ENCODE measurements at regions not wholly inside any gene's neighbourhood (a gene's known extent, or its start where the extent isn't known, plus 50 kb on each side); places are given as distances from the start of the nearest gene placed in this dataset.

- TF ChIP-seq RXRA (IDR thresholded peaks at IDR 0.05) (no peak), EGR1 (IDR thresholded peaks at IDR 0.05; ENCODE audit: low read depth in 2 of 2) (no peak), REST (IDR thresholded peaks at IDR 0.05) (no peak), NR2F2 (IDR thresholded peaks at IDR 0.05) (no peak)
- Histone ChIP-seq H3K4me1 (ENCODE audit: control insufficient read depth in 4 of 4, insufficient read depth in 4 of 4, low read length in 3 of 4) (peaks cover 0 to 4% (median 0%) of the 10 kb centered on the region in 4 donors), H3K36me3 (ENCODE audit: control insufficient read depth in 4 of 4, insufficient read depth in 3 of 4, low read depth in 1 of 4, low read length in 3 of 4) (no peaks in the 10 kb centered on the region), H3K4me3 (ENCODE audit: low read depth in 1 of 3, low read length in 3 of 3) (no peak overlapping the region), H3K9ac (ENCODE audit: low read depth in 1 of 2, low read length in 2 of 2) (no peak overlapping the region), H3K9me3 (ENCODE audit: control insufficient read depth in 4 of 4, low read length in 3 of 4) (no peaks in the 10 kb centered on the region), H3K27me3 (ENCODE audit: control insufficient read depth in 4 of 4, insufficient read depth in 4 of 4, low read length in 3 of 4) (no peaks in the 10 kb centered on the region), H3K27ac (ENCODE audit: low read depth in 1 of 2, low read length in 2 of 2) (no peak overlapping the region)
- WGBS: 94% methylated on average over 2 of the region's 2 CpGs
- no peak for DNase-seq (ENCODE audit: low spot score)
Measured at GRCh38 chr2:186113284-186113683, 372.8 kb upstream of the ZC3H15 start.

- TF ChIP-seq NR2F2 (IDR thresholded peaks at IDR 0.05) (no peak), ATF3 (IDR thresholded peaks at IDR 0.05) (no peak), ZBTB33 (IDR thresholded peaks at IDR 0.05) (no peak), SP1 (IDR thresholded peaks at IDR 0.05) (no peak), TAF1 (conservative IDR thresholded peaks at IDR 0.05) (no peak), GABPA (IDR thresholded peaks at IDR 0.05 in 1 of 2, conservative IDR thresholded peaks at IDR 0.05 in 1 of 2) (no peak), JUND (IDR thresholded peaks at IDR 0.05) (no peak), REST (IDR thresholded peaks at IDR 0.05) (no peak), MAX (IDR thresholded peaks at IDR 0.05) (no peak), EGR1 (IDR thresholded peaks at IDR 0.05; ENCODE audit: low read depth in 2 of 2) (no peak), RAD21 (IDR thresholded peaks at IDR 0.05) (no peak), CTCF (IDR thresholded peaks at IDR 0.05; ENCODE audit: low read depth, low read length, missing input control) (no peak), YY1 (IDR thresholded peaks at IDR 0.05) (no peak)
- Histone ChIP-seq H3K9me3 (ENCODE audit: control insufficient read depth in 4 of 4, low read length in 3 of 4) (no peaks in the 10 kb centered on the region), H3K9ac (ENCODE audit: low read depth in 1 of 2, low read length in 2 of 2) (no peak overlapping the region), H3K4me1 (ENCODE audit: control insufficient read depth in 4 of 4, insufficient read depth in 4 of 4, low read length in 3 of 4) (peaks cover 0 to 5% (median 0%) of the 10 kb centered on the region in 4 donors), H3K27me3 (ENCODE audit: control insufficient read depth in 4 of 4, insufficient read depth in 4 of 4, low read length in 3 of 4) (no peaks in the 10 kb centered on the region), H3K4me3 (ENCODE audit: low read depth in 1 of 3, low read length in 3 of 3) (no peak overlapping the region), H3K27ac (ENCODE audit: low read depth in 1 of 2, low read length in 2 of 2) (no peak overlapping the region), H3K36me3 (ENCODE audit: control insufficient read depth in 4 of 4, insufficient read depth in 3 of 4, low read depth in 1 of 4, low read length in 3 of 4) (peaks cover 0 to 2% (median 0%) of the 10 kb centered on the region in 4 donors)
- no peak for DNase-seq (ENCODE audit: low spot score)
Measured at GRCh38 chr2:186125156-186125555, 360.9 kb upstream of the ZC3H15 start.

Data from liver (tissue), 8 donors.